BJ (cell line): ENCODE measurements at regions not wholly inside any gene's neighbourhood (a gene's known extent, or its start where the extent isn't known, plus 50 kb on each side); places are given as distances from the start of the nearest gene placed in this dataset.
A peak's percentile ranks its signal among the peaks of the same experiment; 100 is the strongest.

ENCODE experiments used
- CTCF ChIA-PET: fragments of 350-600 bp; formaldehyde crosslinking; extraction: SDS; loops from one replicate; lab custom pipeline; 2021; ENCODE audit warnings: antibody characterized with exemption, inconsistent platforms; lab: Yijun Ruan, JAX
- POLR2A ChIA-PET: fragments of 300-600 bp; sonication (Branson Sonifier 250); formaldehyde crosslinking; extraction: SDS; loops from one replicate; lab custom pipeline; 2021; ENCODE audit warnings: antibody characterized with exemption; lab: Charles Lee
- DNase-seq: peaks from one replicate; pipeline ENCODE4 v3.0.0-alpha.2; 2011; ENCODE audit warnings: low read depth
- H3K27me3 ChIP-seq: 2 replicates; pipeline ENCODE4 v1.6.0; 2011; ENCODE audit warnings: low read length; ENCODE audit not compliant: control insufficient read depth, insufficient read depth
- H3K36me3 ChIP-seq: 2 replicates; pipeline ENCODE4 v1.5.1; 2011; ENCODE audit warnings: low read length; ENCODE audit not compliant: control insufficient read depth, insufficient read depth
- H3K4me3 ChIP-seq: 2 replicates; pipeline ENCODE4 v1.5.1; 2011; ENCODE audit warnings: low read depth, mild to moderate bottlenecking, control low read depth, low read length
- TF ChIP-seq, protein P1 (sequence below): IDR thresholded peaks from 2 replicates; pipeline ENCODE4 v1.5.1; 2011; ENCODE audit warnings: low read depth, mild to moderate bottlenecking, control low read depth, inconsistent platforms, low read length, moderate library complexity; ENCODE audit not compliant: insufficient read depth

DNA sequence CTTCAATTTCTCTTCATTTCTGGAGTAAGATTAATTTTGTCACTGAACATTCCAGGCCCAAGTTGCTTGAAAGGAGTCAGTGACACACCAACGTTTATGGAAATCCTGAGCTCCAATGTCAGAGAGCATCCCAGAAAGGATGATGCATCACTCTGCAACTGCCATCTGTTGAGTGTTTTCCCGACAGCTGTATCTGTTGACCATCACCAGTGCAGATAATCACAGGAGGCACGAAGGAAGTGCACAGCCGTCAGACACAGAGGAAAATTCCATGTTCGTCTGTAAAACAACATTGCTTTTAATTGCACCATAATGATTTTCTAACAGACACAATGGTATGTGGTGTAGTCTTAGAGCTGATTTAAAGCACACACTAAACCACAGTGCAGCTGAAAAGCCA, 376.7 kb upstream of the ADGRL2 start:
- H3K36me3 ChIP-seq, result no peaks in the 10 kb centered on the region
- TF ChIP-seq, protein P1, sequence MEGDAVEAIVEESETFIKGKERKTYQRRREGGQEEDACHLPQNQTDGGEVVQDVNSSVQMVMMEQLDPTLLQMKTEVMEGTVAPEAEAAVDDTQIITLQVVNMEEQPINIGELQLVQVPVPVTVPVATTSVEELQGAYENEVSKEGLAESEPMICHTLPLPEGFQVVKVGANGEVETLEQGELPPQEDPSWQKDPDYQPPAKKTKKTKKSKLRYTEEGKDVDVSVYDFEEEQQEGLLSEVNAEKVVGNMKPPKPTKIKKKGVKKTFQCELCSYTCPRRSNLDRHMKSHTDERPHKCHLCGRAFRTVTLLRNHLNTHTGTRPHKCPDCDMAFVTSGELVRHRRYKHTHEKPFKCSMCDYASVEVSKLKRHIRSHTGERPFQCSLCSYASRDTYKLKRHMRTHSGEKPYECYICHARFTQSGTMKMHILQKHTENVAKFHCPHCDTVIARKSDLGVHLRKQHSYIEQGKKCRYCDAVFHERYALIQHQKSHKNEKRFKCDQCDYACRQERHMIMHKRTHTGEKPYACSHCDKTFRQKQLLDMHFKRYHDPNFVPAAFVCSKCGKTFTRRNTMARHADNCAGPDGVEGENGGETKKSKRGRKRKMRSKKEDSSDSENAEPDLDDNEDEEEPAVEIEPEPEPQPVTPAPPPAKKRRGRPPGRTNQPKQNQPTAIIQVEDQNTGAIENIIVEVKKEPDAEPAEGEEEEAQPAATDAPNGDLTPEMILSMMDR, result no peak
- H3K27me3 ChIP-seq, result no peaks in the 10 kb centered on the region
- H3K4me3 ChIP-seq, result no peak overlapping the region
- POLR2A ChIA-PET, result no interaction called here
- DNase-seq, result no peak
- CTCF ChIA-PET, result interaction anchor here (0.6 to 1.3 kb wide), 3 partner anchors 9 to 188 kb away, joined by 3 read pairs; no protein-coding TSS in a partner anchor

GRCh38 chr1:81420760-81421159, 380.0 kb upstream of the ADGRL2 start:
- POLR2A ChIA-PET, result interaction anchor here (0.6 kb wide), 1 partner anchor 12 kb away, joined by 3 read pairs; no protein-coding TSS in a partner anchor
- Histone ChIP-seq H3K36me3 (no peaks in the 10 kb centered on the region), H3K4me3 (no peak overlapping the region), H3K27me3 (no peaks in the 10 kb centered on the region)
- CTCF ChIA-PET, result interaction anchor here (1.0 to 1.5 kb wide), 3 partner anchors 10 to 115 kb away, joined by 3 to 4 read pairs (median 4); no protein-coding TSS in a partner anchor
- TF ChIP-seq, protein P1, result no peak
- peak; percentile 14 for DNase-seq

DNA sequence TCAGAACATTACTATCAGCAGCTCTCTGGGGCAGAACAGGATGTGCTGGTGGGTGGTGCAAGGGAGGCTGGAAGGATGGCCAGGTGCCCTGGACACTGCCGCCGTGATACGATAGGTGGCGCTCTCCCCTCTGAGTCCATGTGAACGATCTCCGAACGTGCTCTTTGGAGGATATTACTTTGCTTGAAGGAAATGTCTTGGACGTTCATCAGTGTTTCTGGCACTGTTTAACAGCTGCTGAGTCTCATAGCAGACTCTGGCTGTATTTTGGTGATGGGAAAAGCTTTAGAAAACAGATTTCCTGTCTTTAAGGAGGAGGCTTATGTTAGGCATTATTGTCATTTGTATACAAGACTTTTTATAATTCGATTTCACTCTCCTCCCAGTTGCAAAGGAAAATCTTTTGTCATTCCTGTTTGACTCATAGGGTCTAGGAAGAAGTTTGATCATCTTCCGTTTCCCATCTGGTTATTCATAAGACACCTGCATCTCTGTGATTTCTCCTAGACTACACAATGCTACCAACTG, 386.2 kb upstream of the ADGRL2 start:
- ChIA-PET POLR2A (no interaction called here), CTCF (interaction anchor here (0.5 to 0.8 kb wide), 2 partner anchors 10 to 941 kb away, joined by 3 read pairs; no protein-coding TSS in a partner anchor)
- no peak overlapping the region for H3K4me3 ChIP-seq
- no peaks in the 10 kb centered on the region for H3K36me3 ChIP-seq
- no peak for DNase-seq
- H3K27me3 ChIP-seq, result no peaks in the 10 kb centered on the region
- TF ChIP-seq, protein P1, result peak; percentile 62

DNA sequence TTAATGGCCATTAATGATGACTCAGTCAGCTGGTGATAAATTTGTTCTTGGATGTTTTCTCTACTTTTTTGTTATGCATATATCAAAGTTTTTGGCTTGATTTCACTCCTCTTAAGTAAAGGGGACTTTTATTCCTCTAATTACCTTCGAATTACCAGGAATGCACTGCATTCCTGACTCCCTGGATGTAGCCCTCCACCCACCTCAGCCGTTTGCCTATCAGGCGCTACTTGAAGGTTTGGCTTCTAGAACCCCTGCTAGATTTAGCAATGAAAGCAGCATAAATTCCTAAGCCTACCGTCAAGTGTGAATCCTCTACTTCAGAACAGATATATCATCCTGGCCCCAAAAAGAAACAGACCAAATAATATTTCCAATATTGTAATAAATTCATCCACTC, 387.8 kb upstream of the ADGRL2 start:
- Histone ChIP-seq H3K27me3 (no peaks in the 10 kb centered on the region), H3K4me3 (no peak overlapping the region), H3K36me3 (no peaks in the 10 kb centered on the region)
- CTCF ChIA-PET, result no interaction called here
- DNase-seq, result no peak
- POLR2A ChIA-PET, result no interaction called here
- TF ChIP-seq, protein P1, result no peak

DNA sequence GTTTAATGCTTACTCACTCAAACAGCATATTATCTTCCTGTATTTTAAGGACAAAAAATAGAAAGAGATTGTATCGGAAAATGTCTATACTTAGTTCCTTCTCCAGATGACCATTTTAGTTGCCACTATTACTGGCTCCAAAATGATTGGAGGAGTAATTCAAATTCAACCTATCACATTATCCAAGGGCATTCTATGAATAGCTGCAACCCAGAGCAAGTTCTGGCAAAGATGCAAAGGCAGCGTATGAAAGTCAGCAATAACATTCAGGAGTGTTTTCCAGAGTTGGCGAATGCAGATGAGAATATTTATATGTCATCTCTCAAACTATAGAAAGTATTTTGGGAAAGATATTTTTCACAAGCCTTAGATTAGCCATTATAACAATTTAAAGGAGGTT, 389.8 kb upstream of the ADGRL2 start:
- ChIA-PET CTCF (interaction anchor here (1.1 kb wide), 1 partner anchor 10 kb away, joined by 4 read pairs; no protein-coding TSS in a partner anchor), POLR2A (no interaction called here)
- no peaks in the 10 kb centered on the region for H3K27me3 ChIP-seq
- DNase-seq, result no peak
- H3K36me3 ChIP-seq, result no peaks in the 10 kb centered on the region
- TF ChIP-seq, protein P1, result no peak
- no peak overlapping the region for H3K4me3 ChIP-seq
